IMR-90 (cell line): ENCODE measurements at regions not wholly inside any gene's neighbourhood (a gene's known extent, or its start where the extent isn't known, plus 50 kb on each side); places are given as distances from the start of the nearest gene placed in this dataset.

Experiments
- ATAC-seq: fragments of 200-7000 bp; cut with Tn5 transposase; 2 replicates; pipeline ENCODE4 v1.9.1; 2020; ENCODE audit warnings: low read depth, mild to moderate bottlenecking, moderate library complexity
- BruUV-seq: library from RNA; stranded (reverse); fragments of 400-500 nt; replicated peaks from 2 replicates; lab custom pipeline; 2021; lab: Mats Ljungman, UMichigan
- CTCF ChIA-PET: fragments of 300-600 bp; formaldehyde crosslinking; extraction: SDS; loops from one replicate; lab custom pipeline; 2021; ENCODE audit warnings: antibody characterized with exemption; lab: Yijun Ruan, JAX
- POLR2A ChIA-PET: fragments of 300-600 bp; sonication (Branson Sonifier 250); formaldehyde crosslinking; loops from one replicate; lab custom pipeline; 2022; ENCODE audit warnings: antibody characterized with exemption; ENCODE audit not compliant: unreplicated experiment; lab: Charles Lee
- DNase-seq: peaks from one replicate; pipeline ENCODE4 v3.0.0; 2013
- H2AFZ ChIP-seq: replicated peaks from 2 replicates; pipeline ENCODE3; 2013; ENCODE audit warnings: low read length, mild to moderate bottlenecking; ENCODE audit not compliant: poor library complexity
- H2AK5ac ChIP-seq: 2 replicates; pipeline ENCODE4 v1.6.1; 2013; ENCODE audit warnings: low read depth, low read length, inconsistent platforms
- H2AK9ac ChIP-seq: replicated peaks from 2 replicates; pipeline ENCODE3; 2013; ENCODE audit warnings: mild to moderate bottlenecking, low read depth, low read length, moderate library complexity; ENCODE audit not compliant: poor library complexity
- H2BK120ac ChIP-seq: 2 replicates; pipeline ENCODE4 v1.6.1; 2013; ENCODE audit warnings: low read depth, low read length, inconsistent platforms
- H2BK15ac ChIP-seq: 3 replicates; pipeline ENCODE4 v1.6.1; 2013; ENCODE audit warnings: low read depth, low read length, inconsistent platforms
- H2BK20ac ChIP-seq: 2 replicates; pipeline ENCODE4 v1.6.1; 2013; ENCODE audit warnings: low read depth, mild to moderate bottlenecking, inconsistent platforms, low read length, moderate library complexity
- H2BK5ac ChIP-seq: 2 replicates; pipeline ENCODE4 v1.6.1; 2013; ENCODE audit warnings: mild to moderate bottlenecking, low read depth, low read length, inconsistent platforms; ENCODE audit not compliant: poor library complexity, severe bottlenecking
- H3K14ac ChIP-seq: replicated peaks from 2 replicates; pipeline ENCODE4 v1.6.1; 2013; ENCODE audit warnings: low read depth, low read length, inconsistent platforms
- H3K18ac ChIP-seq: 2 replicates; pipeline ENCODE4 v1.6.1; 2013; ENCODE audit warnings: low read depth, low read length, control low read depth
- H3K23ac ChIP-seq: 2 replicates; pipeline ENCODE4 v1.6.1; 2013; ENCODE audit warnings: low read depth, low read length, inconsistent platforms
- H3K27ac ChIP-seq: 2 replicates; pipeline ENCODE4 v1.5.1; 2013; ENCODE audit warnings: mild to moderate bottlenecking, control low read depth, low read length; ENCODE audit not compliant: insufficient read depth
- H3K27me3 ChIP-seq: 2 replicates; pipeline ENCODE4 v1.6.1; 2013; ENCODE audit warnings: low read length; ENCODE audit not compliant: control insufficient read depth, insufficient read depth
- H3K36me3 ChIP-seq: 2 replicates; pipeline ENCODE4 v1.6.1; 2013; ENCODE audit warnings: low read length, mixed read lengths; ENCODE audit not compliant: control insufficient read depth, insufficient read depth
- H3K4ac ChIP-seq: 2 replicates; pipeline ENCODE4 v1.6.1; 2013; ENCODE audit warnings: low read depth, low read length, inconsistent platforms
- H3K4me1 ChIP-seq: 2 replicates; pipeline ENCODE4 v1.6.1; 2013; ENCODE audit warnings: low read length, mixed read lengths; ENCODE audit not compliant: control insufficient read depth, insufficient read depth
- H3K4me2 ChIP-seq: 2 replicates; pipeline ENCODE4 v1.6.1; 2013; ENCODE audit warnings: low read depth, mild to moderate bottlenecking, control low read depth, low read length, moderate library complexity
- H3K4me3 ChIP-seq: 2 replicates; pipeline ENCODE4 v1.5.1; 2013; ENCODE audit warnings: low read depth, mild to moderate bottlenecking, control low read depth, low read length, moderate library complexity; ENCODE audit not compliant: insufficient read depth
- H3K56ac ChIP-seq: 2 replicates; pipeline ENCODE4 v1.6.1; 2013; ENCODE audit warnings: low read length, inconsistent platforms; ENCODE audit not compliant: insufficient read depth; ENCODE audit errors: extremely low read depth
- H3K79me1 ChIP-seq, 2 experiments: 2 replicates each; pipeline ENCODE4 v1.6.1; 2013; ENCODE audit warnings: low read length in 2 of 2, inconsistent platforms in 1 of 2, low read depth in 1 of 2
- H3K9ac ChIP-seq: 2 replicates; pipeline ENCODE4 v1.6.1; 2013; ENCODE audit warnings: low read depth, low read length, control low read depth
- H3K9me1 ChIP-seq: 2 replicates; pipeline ENCODE4 v1.6.1; 2013; ENCODE audit warnings: low read length, inconsistent platforms; ENCODE audit not compliant: insufficient read depth
- H3K9me3 ChIP-seq: 2 replicates; pipeline ENCODE4 v1.6.1; 2013; ENCODE audit warnings: low read length; ENCODE audit not compliant: control insufficient read depth, insufficient read depth
- H4K20me1 ChIP-seq: 2 replicates; pipeline ENCODE4 v1.6.1; 2013; ENCODE audit warnings: low read length, inconsistent platforms; ENCODE audit not compliant: insufficient read depth
- H4K5ac ChIP-seq: 2 replicates; pipeline ENCODE4 v1.6.1; 2013; ENCODE audit warnings: mild to moderate bottlenecking, low read depth, low read length, control low read depth
- H4K8ac ChIP-seq, 2 experiments: 2 replicates each; pipeline ENCODE4 v1.6.1; 2013; ENCODE audit warnings: low read depth in 2 of 2, low read length in 2 of 2, control low read depth in 1 of 2, inconsistent platforms in 1 of 2
- H4K91ac ChIP-seq: 2 replicates; pipeline ENCODE4 v1.6.1; 2013; ENCODE audit warnings: low read depth, low read length, inconsistent platforms; ENCODE audit not compliant: insufficient read depth
- BHLHE40 ChIP-seq: fragments of 150-350 bp; IDR thresholded peaks from 2 replicates; pipeline ENCODE4 v1.6.1; 2016; ENCODE audit warnings: mild to moderate bottlenecking, low read depth, low read length
- CHD1 ChIP-seq: IDR thresholded peaks from 2 replicates; pipeline ENCODE4 v1.6.1; 2012; ENCODE audit warnings: low read depth, low read length, improper control_type of control experiment
- ELK1 ChIP-seq: fragments of 150-350 bp; IDR thresholded peaks from 2 replicates; pipeline ENCODE4 v1.6.1; 2016; ENCODE audit warnings: low read depth, mild to moderate bottlenecking, low read length, moderate library complexity, borderline replicate concordance
- FOS ChIP-seq: fragments of 150-350 bp; IDR thresholded peaks from 2 replicates; pipeline ENCODE4 v1.6.1; 2016; ENCODE audit warnings: low read depth, low read length
- MXI1 ChIP-seq: IDR thresholded peaks from 2 replicates; pipeline ENCODE4 v1.6.1; 2012; ENCODE audit warnings: low read depth, mild to moderate bottlenecking, low read length, moderate library complexity, borderline replicate concordance
- NFE2L2 ChIP-seq: fragments of 150-350 bp; IDR thresholded peaks from 2 replicates; pipeline ENCODE4 v1.6.1; 2016; ENCODE audit warnings: low read depth, mild to moderate bottlenecking, low read length
- RCOR1 ChIP-seq: IDR thresholded peaks from 2 replicates; pipeline ENCODE4 v1.6.1; 2012; ENCODE audit warnings: mild to moderate bottlenecking, low read length, improper control_type of control experiment; ENCODE audit not compliant: insufficient replicate concordance
- RFX5 ChIP-seq: IDR thresholded peaks from 2 replicates; pipeline ENCODE4 v1.8.0; 2012; ENCODE audit warnings: low read depth, mild to moderate bottlenecking, low read length, moderate library complexity
- SMC3 ChIP-seq: fragments of 150-350 bp; IDR thresholded peaks from 2 replicates; pipeline ENCODE4 v1.6.1; 2016; ENCODE audit warnings: low read depth, mild to moderate bottlenecking, antibody characterized with exemption, low read length, moderate library complexity
- WGBS, 2 experiments: methylation state at CpG; one replicate each; pipeline versions ENCODE4 v1.1.5 to v1.1.7; 2013; ENCODE audit warnings: missing lambda C conversion rate in 2 of 2; ENCODE audit not compliant: insufficient read length in 1 of 2; ENCODE audit errors: extremely low coverage in 2 of 2; 5-methylcytosine and 5-hydroxymethylcytosine counted together
- dilution Hi-C: fragments of 300-500 bp; cut with HindIII; formaldehyde crosslinking; loops from one replicate; pipeline ENCODE4 v1.14.3; 2018; ENCODE audit warnings: low sequenced_read_pairs; ENCODE audit not compliant: unreplicated experiment
- in situ Hi-C: fragments of 300-500 bp; cut with MboI; formaldehyde crosslinking; loops from 3 replicates; pipeline ENCODE4 v1.14.3; 2019; ENCODE audit warnings: low sequenced_read_pairs, inconsistent platforms, mixed read lengths
- intact Hi-C: fragments of 100-400 bp; cut with micrococcal nuclease; formaldehyde crosslinking; loops from 2 replicates; pipeline ENCODE4 v1.10.0; 2022

DNA sequence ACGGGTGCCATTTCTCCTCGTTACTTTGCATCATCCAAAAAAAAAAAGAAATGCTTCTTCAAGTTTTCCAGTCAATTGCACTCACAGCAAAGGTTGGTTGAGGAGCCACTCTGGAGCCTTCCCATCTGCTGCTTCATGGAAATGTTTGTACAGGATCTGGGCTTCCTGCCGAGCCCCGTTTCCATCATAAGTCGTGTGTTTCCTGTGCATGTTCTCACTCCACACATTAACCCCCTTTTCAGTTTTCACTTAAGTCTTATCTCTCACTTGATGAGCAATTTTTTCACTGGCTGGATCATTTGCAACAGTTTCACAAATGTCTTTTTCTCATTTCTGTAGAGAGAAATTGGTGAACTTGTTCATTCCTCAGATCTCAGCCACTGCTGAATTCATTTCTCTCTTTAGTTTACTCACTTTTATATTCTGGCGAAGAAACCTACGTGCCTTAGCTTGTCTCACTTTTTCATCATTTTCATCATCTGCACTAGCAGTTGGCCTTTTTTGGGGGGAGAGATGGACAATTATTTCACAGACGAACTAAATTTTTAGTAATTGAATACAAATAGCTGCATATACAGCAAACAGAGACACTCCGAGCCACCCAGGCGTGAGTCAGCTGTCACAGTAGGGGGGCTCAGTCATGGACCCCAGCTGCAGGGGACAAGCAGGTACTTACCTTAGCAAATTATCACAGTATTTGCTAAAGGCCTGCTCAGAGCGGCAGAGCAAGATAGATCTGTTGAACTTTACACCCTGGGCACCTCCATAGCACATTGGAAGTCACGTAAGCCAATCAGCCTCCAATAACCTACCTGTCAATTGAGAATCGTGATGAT is 750.8 kb upstream of the ID2 start:
- no peak overlapping the region for H3K9ac ChIP-seq
- no peak overlapping the region for H2AFZ ChIP-seq
- no peak overlapping the region for H4K8ac ChIP-seq
- H2BK20ac ChIP-seq = no peak overlapping the region
- peak; percentile 70 for DNase-seq
- ChIA-PET CTCF (no interaction called here), POLR2A (no interaction called here)
- TF ChIP-seq BHLHE40 = no peak
- TF ChIP-seq RCOR1 = no peak
- TF ChIP-seq NFE2L2 = no peak
- TF ChIP-seq RFX5 = no peak
- no peak for TF ChIP-seq CHD1
- TF ChIP-seq ELK1 = no peak
- TF ChIP-seq SMC3 = no peak
- TF ChIP-seq MXI1 = no peak
- TF ChIP-seq FOS = no peak
- H3K27ac ChIP-seq = no peak overlapping the region
- no peak overlapping the region for H3K56ac ChIP-seq
- no peak overlapping the region for H3K23ac ChIP-seq
- H3K4me2 ChIP-seq = no peak overlapping the region; the same call in 1 of the 2 replicates
- H3K9me3 ChIP-seq = no peaks in the 10 kb centered on the region
- no peak overlapping the region for H3K18ac ChIP-seq
- H3K79me1 ChIP-seq = no peaks in the 10 kb centered on the region
- H3K9me1 ChIP-seq = no peaks in the 10 kb centered on the region
- no peak overlapping the region for H2AK9ac ChIP-seq
- intact Hi-C loops (no loop called here), in situ Hi-C loops (no loop called here), dilution Hi-C loops (no loop called here)
- no peak overlapping the region for H3K4me3 ChIP-seq
- no peak overlapping the region for H2BK15ac ChIP-seq
- no peaks in the 10 kb centered on the region for H3K4me1 ChIP-seq
- H2AK5ac ChIP-seq = no peak overlapping the region
- H4K20me1 ChIP-seq = no peaks in the 10 kb centered on the region
- no peak overlapping the region for H3K14ac ChIP-seq
- no peak overlapping the region; the same call in 1 of the 2 replicates for H4K5ac ChIP-seq
- H2BK5ac ChIP-seq = no peak overlapping the region
- H4K91ac ChIP-seq = no peak overlapping the region
- WGBS, 2 experiments = no CpG with 5 or more reads among the region's 13 CpGs
- no peaks in the 10 kb centered on the region for H3K27me3 ChIP-seq
- BruUV-seq = no TSS peak
- no peak overlapping the region for H3K4ac ChIP-seq
- no peak for ATAC-seq
- no peaks in the 10 kb centered on the region for H3K36me3 ChIP-seq
- no peak overlapping the region for H2BK120ac ChIP-seq
